ENCODE measurements at regions not wholly inside any gene's neighbourhood (a gene's known extent, or its start where the extent isn't known, plus 50 kb on each side); places are given as distances from the start of the nearest gene placed in this dataset.

DNA sequence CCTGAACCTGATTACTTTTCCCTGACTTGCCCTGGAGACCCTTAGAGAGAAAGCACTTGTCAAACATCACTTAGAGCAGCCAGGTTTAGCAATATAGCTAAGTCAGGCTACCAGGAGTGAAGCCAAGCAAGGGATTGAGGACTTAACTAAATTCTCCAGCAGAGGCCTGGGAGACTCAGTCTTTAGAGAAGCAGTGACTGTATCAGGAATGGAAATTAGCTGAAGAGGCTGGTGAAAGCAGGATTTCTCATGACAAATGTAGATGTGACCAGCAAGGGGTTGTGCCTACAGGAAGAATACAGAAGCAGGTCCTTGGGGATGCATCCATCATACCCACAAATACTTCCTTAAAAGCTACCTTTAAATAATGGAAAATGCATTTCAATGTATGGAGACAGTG is 368.9 kb upstream of the MEIS1 start:
- intact Hi-C loops (cut with DNase I; ENCODE audit: low total_unique reads) = no loop called here

DNA sequence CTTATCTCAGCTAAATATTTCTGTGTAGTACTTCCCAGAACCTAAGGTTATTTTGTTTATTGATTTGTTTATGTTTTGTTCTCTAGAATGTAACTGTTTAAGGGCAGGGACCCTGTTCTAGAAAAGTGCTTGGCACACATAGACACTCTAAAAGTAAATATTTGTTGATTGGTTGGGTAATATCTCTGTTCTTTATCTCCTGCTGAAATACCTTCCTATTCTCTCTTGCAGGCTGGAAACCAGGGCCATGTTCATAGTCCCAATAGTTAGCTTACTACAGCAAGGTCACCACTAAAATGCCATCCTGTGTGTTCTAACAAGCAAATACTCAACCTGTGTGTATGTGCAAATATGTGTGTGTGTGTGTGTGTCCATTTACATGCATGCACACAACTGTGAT is 375.6 kb upstream of the MEIS1 start:
- Histone ChIP-seq H3K9me3 (no peaks in the 10 kb centered on the region), H3K27ac (no peak overlapping the region), H3K27me3 (no peaks in the 10 kb centered on the region), H3K4me3 (no peak overlapping the region), H3K36me3 (no peaks in the 10 kb centered on the region), H3K4me1 (no peaks in the 10 kb centered on the region)
- intact Hi-C loops (cut with DNase I; ENCODE audit: low total_unique reads) = no loop called here
- no peak for DNase-seq
- TF ChIP-seq POLR2A (IDR thresholded peaks at IDR 0.05) = no peak
- TF ChIP-seq, protein P1, sequence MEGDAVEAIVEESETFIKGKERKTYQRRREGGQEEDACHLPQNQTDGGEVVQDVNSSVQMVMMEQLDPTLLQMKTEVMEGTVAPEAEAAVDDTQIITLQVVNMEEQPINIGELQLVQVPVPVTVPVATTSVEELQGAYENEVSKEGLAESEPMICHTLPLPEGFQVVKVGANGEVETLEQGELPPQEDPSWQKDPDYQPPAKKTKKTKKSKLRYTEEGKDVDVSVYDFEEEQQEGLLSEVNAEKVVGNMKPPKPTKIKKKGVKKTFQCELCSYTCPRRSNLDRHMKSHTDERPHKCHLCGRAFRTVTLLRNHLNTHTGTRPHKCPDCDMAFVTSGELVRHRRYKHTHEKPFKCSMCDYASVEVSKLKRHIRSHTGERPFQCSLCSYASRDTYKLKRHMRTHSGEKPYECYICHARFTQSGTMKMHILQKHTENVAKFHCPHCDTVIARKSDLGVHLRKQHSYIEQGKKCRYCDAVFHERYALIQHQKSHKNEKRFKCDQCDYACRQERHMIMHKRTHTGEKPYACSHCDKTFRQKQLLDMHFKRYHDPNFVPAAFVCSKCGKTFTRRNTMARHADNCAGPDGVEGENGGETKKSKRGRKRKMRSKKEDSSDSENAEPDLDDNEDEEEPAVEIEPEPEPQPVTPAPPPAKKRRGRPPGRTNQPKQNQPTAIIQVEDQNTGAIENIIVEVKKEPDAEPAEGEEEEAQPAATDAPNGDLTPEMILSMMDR (IDR thresholded peaks at IDR 0.05) = no peak

More for the DNA sequence above, 368.9 kb upstream of the MEIS1 start:
- no peak for DNase-seq
- H3K9me3 ChIP-seq = no peaks in the 10 kb centered on the region
- TF ChIP-seq, protein P1 (IDR thresholded peaks at IDR 0.05) = no peak
- TF ChIP-seq POLR2A (IDR thresholded peaks at IDR 0.05) = no peak
- H3K4me1 ChIP-seq = no peaks in the 10 kb centered on the region
- no peak overlapping the region for H3K4me3 ChIP-seq
- H3K27me3 ChIP-seq = no peaks in the 10 kb centered on the region
- H3K27ac ChIP-seq = no peak overlapping the region
- no peaks in the 10 kb centered on the region for H3K36me3 ChIP-seq

- Histone ChIP-seq H3K4me3 (no peak overlapping the region), H3K9me3 (no peaks in the 10 kb centered on the region), H3K4me1 (no peaks in the 10 kb centered on the region), H3K27ac (no peak overlapping the region), H3K27me3 (no peaks in the 10 kb centered on the region), H3K36me3 (no peaks in the 10 kb centered on the region)
- no peak for TF ChIP-seq POLR2A (IDR thresholded peaks at IDR 0.05)
- TF ChIP-seq, protein P1 (IDR thresholded peaks at IDR 0.05) = no peak
- no peak for DNase-seq
- intact Hi-C loops (cut with DNase I; ENCODE audit: low total_unique reads) = no loop called here
Observed at GRCh38 chr2:66058675-66059074, 376.2 kb upstream of the MEIS1 start.

DNA sequence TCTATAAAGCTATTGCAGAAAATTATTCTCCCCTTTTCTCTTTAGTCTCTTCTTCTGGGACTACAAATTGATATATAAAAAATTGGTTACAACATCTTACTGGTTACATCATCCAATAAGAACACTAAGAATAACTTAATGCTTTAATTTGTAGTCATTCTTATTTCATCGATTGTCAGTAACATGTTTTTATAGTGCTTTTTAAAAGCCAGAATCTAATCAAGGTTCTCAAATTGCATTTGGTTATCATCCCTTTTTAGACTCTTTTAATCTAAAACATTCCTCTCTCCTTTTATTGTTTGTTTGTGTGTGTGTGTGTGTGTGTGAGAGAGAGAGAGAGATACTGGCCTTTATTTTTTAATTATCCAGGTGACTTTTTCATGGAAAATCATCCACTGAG is 377.1 kb upstream of the MEIS1 start:
- H3K27me3 ChIP-seq = no peaks in the 10 kb centered on the region
- H3K36me3 ChIP-seq = no peaks in the 10 kb centered on the region
- H3K9me3 ChIP-seq = no peaks in the 10 kb centered on the region
- DNase-seq = no peak
- no peak overlapping the region for H3K4me3 ChIP-seq
- TF ChIP-seq, protein P1 (IDR thresholded peaks at IDR 0.05) = no peak
- no peak for TF ChIP-seq POLR2A (IDR thresholded peaks at IDR 0.05)
- H3K4me1 ChIP-seq = no peaks in the 10 kb centered on the region
- intact Hi-C loops (cut with DNase I; ENCODE audit: low total_unique reads) = no loop called here
- H3K27ac ChIP-seq = no peak overlapping the region

- Histone ChIP-seq H3K36me3 (no peaks in the 10 kb centered on the region), H3K9me3 (no peaks in the 10 kb centered on the region), H3K27me3 (no peaks in the 10 kb centered on the region), H3K4me3 (no peak overlapping the region), H3K27ac (no peak overlapping the region), H3K4me1 (no peaks in the 10 kb centered on the region)
- intact Hi-C loops (cut with DNase I; ENCODE audit: low total_unique reads) = no loop called here
- no peak for TF ChIP-seq POLR2A (IDR thresholded peaks at IDR 0.05)
- TF ChIP-seq, protein P1 (IDR thresholded peaks at IDR 0.05) = no peak
- no peak for DNase-seq
Observed at GRCh38 chr2:66050392-66050791, 384.5 kb upstream of the MEIS1 start.
